HG03175 (cell line): ENCODE measurements at regions not wholly inside any gene's neighbourhood (a gene's known extent, or its start where the extent isn't known, plus 50 kb on each side); places are given as distances from the start of the nearest gene placed in this dataset.
"Not testable (repeated sequence)": the region's sequence is repeated elsewhere in the genome, so short reads cannot be mapped to it uniquely, and the experiment has no call there.

Experiments used
- ATAC-seq: cut with Tn5 transposase; IDR thresholded peaks from one replicate; pipeline ENCODE4 v1.9.1; 2021; ENCODE audit warnings: mild to moderate bottlenecking, moderate library complexity; ENCODE audit not compliant: unreplicated experiment

DNA sequence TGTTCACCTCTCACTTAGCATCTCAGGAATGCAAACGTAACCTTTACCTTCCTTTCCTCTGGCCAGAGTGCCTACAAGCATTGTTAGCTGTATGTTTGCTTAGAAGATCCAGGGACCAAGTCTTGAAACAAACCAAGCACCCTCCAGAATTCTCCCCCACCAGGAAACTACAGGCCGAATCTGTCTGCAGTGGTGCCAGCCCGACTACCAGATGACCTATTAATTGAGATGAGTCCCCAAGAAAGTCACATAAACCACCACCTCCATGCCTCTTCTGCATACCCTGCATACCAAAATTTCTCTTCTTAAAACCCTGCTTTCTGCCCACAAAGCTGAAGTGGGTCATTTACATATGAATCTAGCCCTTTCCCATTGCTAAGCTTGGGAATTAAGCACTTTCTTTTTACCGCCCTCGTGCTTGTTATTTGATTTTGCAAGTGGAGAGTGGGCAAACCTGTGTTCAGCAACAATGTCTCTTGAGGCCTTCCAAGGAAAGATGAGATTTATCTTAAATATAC lies 1239.1 kb downstream of the CDH12 start:
- ATAC-seq: no peak

DNA sequence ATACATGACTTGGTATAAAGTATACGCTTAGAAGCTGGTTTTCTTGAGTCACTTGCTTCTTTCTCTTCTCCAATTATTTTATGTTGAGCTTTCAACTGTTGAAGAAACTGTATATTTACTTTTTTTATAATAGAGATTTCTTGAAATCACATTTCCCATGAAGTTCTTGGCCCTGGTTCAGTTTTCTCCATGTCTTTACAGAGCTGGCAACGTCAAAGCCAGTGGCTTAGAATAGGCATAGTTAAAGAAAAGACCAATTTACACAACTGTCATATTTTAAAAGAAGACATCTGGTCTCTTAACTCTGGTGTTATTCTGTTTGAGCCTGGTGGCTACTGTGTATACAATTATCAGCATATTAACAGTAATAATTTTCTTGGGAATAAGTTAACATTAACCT lies 1249.3 kb downstream of the CDH12 start:
- ATAC-seq: no peak

DNA sequence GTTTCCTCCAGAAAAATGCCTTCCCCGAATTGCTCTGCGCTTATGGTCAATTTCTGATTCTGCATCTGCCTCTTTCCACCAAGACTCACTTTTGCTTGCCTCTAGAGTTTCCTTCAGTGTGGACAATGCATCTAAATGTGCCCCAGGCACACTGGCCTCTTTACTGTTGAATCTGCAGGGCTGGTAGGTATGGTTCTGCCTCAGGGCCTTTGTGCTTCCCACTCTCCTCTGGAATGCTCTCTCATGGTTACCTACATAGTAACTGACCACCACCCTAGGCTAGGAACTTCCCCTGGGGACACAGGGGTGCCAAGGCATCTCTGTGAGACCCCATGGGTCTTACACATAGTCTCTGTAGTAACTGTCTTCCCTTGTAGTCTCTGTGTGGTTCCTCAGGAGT lies 1258.6 kb downstream of the CDH12 start:
- ATAC-seq: no peak

DNA sequence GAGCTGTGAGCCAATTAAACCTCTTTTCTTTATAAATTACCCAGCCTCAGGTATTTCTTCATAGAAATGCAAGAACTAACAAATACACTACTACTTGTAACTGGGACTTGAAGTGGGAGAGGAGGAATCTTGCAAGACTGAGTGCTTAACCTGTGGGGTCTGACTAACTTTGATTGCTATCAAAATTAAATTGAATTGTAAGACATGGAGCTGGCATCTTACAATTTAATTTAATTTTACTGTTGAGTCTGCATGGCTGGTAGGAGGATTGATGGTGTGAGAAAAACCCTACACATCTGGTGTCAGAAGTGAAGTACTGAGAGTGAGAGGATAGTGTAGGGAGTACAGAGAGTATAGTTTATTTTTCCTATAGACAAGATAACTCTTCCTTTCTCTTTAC lies 1259.9 kb downstream of the CDH12 start:
- ATAC-seq: no peak

DNA sequence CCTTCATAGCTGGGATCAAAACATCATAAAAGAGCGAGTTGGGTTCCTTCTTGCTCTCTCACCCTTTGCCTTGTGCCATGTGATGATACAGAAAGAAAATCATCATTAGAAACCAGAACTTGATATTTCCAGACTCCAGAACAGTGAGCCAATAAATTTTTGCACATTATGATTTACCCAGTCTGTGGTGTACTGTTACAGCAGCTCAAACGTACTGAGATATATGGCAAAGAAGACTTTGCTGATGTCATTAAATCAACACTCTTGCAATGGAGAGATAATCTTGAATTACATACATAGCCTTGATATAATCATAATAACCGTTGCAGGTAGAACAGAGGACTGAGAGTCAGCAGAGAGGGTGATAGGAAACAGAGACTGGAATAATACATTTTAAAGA lies 1271.6 kb downstream of the CDH12 start:
- ATAC-seq: no peak

DNA sequence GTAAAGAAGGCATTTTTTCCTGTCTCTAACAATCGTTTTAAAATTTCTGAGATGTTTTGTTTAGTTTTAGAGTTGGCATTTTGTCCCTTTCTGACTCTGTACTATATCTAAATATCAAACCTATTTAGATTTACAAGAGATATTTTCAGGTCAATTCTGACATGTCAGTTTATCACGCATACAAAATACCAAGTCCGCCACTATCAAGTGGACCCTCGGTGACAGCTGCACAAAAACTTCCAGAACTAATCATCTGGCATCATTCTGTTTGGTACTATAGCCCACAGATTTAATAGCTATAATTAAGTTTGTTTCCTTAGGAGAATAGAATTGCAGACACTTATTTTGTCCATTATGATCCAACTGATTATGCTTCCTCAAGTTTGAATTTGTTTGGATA lies 1278.2 kb downstream of the CDH12 start:
- ATAC-seq: no peak

DNA sequence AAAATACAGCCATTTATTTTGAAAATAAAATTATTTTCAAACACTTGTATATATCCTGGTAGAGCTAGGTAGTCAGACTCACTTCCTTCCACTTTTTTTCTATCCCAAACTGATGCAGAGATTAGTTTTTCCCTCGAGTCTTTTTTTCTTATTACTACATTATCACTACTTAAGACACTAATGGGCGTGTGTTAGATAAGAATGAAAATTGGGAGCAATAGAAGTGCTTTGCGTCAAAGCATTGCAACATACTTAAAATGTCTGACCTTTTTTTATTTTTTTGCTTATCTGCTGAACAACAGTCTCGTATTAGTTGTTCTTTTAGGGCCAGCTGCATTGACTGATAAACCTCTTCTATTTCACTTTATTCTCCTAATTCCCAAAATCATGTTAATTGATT lies 1278.7 kb downstream of the CDH12 start:
- ATAC-seq: no peak

DNA sequence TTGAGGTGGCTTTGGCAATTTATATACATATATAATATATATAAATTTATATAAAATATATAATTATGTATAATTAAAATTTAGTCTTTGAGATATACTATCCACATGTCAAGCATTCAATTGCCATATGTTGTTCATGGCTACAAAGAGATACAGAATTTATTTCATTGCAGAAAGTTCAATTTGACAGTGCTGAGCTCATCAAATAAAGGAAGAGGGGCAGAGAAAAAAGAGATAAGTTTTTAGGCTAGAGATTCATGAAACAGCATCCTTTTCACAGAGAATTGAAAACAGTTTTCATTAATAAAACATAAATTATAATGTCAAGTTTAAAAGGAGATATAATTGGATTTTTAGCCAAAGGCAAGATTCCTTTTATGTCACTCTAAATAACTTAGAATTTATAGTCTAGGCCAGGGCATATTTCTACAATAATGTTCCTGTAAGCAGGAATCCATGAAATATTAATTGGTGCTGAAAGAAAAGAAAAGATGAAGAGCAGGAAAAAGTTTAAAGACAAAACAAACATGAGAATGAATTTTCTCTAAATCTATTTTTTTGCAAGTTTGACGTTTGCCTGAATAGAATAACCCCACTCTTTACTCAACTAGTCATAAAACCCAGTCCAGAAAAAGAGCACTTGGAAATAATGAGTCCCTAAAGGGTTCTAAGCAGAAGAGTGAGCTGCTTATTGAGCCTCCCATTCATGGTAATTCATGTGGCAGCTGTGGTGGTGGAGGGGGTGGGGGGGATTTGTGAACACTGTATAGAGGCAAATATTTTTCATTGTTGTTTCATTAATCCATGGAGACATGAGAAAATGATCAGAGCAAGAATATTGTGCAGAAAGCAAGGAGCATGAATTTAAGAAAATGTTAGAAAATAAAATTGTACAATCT lies 1279.5 kb downstream of the CDH12 start:
- no peak for ATAC-seq

DNA sequence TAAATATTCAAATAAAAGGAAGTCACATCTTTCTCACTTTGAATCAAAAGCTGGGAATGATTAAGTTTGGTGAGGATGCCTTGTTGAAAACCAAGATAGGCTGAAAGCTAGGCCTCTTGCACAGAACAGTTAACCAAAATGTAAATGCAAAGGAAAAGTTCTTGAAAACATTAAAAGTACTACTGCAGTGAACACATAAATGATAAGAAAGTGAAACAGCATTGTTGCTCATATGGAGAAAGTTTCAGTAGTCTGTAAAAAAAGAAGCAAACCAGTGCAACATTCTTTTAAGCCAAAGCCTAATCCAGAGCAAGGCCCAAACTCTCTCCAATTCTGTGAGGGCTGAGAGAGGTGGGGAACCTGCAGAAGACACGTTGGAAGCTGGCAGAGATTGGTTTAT lies 1281.9 kb downstream of the CDH12 start:
- ATAC-seq: not testable (repeated sequence)

DNA sequence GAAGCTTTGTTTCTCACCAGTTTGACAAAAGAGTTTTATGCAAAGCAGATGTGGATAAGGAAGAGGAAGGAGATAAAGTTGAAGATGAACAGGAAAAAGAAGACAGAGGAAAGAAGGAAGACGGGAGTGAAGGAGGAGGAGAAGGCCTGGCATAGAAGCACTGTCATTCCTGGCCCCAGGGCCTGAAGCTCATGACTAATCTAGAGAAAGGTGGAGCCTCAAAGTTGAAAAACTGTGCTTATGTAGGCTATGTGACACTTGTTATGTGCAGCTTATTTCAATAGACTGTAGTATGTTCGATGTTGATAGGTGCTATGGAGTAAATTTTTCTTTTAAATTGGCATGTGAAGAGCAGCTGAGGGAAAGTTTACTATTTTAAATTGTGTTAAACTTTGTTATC lies 1294.0 kb downstream of the CDH12 start:
- not testable (repeated sequence) for ATAC-seq

DNA sequence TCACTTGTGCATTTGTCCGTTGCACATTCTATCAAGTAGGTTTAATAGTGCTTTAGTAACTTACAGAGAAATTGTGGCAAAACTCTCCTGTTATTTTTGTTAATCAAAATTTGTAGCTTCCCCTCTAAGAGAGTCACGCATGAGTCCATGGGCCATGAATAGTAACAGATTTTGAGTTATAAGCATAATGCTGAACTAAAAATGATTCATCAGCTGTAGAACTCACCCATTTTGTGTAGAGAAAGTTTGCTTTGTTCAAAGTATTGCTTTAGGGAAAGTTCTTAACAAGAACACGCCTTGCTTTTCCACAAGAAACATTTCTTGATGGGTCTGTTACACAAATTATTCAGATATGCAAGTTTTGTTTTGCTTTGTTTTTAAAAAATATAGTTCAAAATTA lies 1300.9 kb downstream of the CDH12 start:
- not testable (repeated sequence) for ATAC-seq

DNA sequence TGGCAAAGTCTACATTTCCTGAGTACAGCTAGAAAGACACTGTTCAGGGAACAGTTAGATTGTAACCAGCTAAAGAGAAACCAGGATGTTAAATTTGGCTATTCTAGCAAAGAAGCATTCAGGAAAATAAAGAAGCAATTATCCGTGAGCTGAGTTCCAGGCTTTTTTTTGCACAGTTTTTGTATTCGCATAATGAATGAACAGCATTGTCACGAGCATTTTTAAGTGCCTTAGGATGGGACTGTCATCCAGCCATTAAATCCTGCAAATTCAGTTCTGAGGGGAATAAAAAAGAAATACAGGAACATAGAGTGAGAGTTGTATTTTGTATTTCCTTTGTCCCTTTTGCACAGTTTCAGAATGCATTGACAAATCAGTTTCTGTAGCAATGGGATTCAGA lies 1302.2 kb downstream of the CDH12 start:
- not testable (repeated sequence) for ATAC-seq

DNA sequence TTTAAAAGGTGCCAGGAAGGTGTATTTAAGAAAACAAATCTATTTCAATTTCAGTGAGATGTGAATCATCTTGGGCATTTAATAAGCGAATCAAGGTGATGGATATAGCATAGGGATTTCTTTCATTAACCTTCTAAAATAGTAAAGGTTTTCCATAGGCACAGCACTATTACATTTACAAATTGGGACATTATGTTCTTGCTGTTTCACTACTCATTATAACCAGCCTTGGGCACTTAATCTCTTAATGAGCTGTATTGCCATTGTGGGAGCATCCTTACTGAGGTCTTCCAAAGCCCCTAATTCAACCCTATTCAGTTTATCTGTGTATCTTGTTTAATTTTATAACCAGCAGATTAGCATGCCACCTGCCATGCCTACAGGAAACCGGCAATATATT lies 1305.5 kb downstream of the CDH12 start:
- ATAC-seq: not testable (repeated sequence)

DNA sequence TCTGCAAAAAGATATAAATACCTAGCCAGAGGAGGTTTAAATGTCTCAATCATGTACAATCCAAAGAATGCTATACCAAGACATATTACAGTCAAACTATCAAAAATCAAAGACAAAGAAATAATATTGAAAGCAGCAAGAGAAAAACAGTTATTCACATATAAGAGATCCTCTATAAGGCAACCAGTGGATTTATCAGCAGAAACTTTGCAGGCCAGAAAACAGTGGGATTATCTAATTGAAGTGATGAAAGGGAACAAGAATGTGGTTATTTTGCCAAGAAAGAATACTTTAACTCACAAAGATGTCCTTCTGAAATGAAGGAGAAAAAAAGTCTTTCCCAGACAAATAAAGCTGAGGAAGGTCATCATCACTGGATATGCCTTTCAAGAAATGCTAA lies 1318.0 kb downstream of the CDH12 start:
- ATAC-seq: not testable (repeated sequence)

DNA sequence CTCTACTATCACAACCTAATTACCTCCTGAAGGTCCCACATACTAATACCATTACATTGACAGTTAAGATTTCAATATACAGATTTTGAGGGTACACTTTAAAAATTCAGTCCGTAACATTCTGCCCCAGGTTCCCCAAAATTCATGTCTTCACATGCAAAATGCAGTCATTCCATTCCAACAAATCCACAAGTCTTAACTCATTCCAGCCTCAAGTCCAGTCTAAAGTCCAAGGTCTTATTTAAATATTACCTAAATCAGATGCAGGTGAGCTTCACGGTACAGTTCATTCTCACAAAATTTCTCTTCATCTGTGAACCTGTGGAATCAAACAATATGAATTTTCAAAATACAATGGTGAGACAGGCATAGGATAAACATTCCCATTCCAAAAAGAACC lies 1332.0 kb downstream of the CDH12 start:
- ATAC-seq: not testable (repeated sequence)

DNA sequence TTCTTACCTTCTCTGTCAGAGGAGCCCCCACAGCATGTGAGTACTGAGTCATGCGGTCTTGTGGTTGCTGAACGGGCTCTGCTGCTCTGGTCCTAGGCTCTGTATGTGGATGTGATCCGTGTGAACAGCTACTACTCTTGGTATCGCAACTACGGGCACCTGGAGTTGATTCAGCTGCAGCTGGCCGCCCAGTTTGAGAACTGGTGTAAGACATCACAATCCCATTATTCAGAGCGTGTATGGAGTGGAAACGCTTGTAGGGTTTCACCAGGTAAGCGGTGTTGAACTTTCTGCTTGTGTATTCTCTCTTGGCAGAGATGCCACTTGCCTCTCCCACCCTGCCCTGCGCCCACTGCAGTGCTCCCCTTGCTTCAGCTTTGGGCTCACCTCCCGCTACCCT lies 1356.2 kb downstream of the CDH12 start:
- not testable (repeated sequence) for ATAC-seq

DNA sequence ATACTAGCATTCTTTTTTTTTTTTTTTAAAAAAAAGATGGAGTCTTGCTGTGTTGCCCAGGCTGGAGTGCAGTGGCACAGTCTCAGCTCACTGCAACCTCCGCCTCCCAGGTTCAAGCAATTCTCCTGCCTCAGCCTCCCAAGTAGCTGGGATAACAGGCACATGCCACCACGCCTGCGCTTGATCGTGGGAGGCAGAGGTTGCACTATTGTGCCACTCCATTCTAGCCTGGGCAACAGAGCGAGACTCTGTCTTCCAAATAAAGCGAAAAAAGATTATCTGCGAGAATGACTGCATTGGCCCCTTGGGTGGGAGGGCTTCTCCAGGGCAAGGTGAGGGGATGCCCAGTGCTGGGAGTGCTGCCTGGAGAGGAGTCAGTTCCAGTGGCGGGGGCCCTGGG lies 1357.1 kb downstream of the CDH12 start:
- not testable (repeated sequence) for ATAC-seq

DNA sequence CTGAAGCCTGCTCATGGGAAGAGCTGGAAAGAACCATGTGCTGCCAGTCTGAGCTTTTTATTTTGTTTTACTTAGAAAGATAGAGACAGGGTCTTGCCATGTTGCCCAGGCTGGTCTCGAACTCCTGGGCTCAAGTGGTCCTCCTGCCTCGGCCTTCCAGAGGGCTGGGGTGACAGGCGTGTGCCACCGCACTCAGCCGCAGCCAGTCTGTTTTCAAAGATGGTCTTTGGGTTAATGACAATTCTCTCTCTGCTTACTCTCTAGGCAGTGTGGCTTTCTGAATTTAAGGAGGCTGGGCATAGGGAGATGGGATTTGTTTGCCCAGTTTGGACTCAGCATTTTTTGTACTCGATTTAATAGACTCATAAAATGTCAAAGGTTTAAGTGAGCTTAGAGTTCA lies 1357.9 kb downstream of the CDH12 start:
- ATAC-seq: not testable (repeated sequence)

DNA sequence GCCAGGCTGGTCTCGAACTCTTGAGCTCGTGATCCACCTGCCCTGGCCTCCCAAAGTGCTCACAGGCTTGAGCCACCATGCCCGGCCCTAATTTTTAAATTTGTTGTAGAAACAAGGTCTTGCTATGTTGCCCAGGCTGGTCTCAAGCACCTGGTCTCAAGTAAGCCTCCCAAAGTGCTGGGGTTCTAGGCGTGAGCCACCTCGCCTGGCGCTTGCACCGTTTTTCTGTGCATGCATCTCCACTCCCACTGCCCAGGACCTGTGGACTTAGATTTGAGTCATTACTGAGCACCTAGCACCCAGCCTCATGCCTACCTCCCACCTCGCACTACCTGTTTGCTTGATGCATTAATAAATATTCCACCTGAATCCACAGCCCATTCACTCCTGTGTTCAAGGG lies 1359.1 kb downstream of the CDH12 start:
- not testable (repeated sequence) for ATAC-seq

DNA sequence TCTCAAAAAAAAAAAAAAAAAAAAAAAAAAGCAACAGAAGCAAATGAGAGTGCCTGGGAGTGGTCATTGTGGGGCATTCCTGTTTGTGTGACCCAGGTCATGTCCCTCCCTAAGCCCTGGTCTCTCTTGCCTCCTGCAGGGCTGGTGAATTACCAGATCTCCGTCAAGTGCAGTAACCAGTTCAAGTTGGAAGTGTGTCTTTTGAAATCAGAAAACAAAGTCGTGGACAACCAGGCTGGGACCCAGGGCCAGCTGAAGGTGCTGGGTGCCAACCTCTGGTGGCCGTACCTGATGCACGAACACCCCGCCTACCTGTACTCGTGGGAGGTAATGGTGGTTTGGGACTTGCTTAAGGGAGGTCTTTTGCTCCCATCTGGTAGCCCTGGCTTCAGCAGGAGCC lies 1362.0 kb downstream of the CDH12 start:
- ATAC-seq: not testable (repeated sequence)

DNA sequence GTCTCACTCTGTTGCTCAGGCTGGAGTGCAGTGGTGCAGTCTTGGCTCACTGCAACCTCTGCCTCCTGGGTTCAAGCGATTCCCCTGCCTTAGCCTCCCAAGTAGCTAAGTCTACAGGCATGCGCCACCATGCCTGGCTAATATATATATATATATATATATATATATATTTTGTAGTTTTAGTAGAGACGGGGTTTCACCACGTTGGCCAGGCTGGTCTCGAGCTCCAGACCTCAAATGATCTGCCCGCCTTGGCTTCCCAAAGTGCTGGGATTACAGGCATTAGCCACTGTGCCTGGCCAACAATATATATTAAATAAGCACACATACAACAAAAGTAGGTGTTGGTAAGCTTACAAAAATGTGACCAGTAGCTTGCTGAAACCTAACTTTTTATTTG lies 1364.3 kb downstream of the CDH12 start:
- not testable (repeated sequence) for ATAC-seq

DNA sequence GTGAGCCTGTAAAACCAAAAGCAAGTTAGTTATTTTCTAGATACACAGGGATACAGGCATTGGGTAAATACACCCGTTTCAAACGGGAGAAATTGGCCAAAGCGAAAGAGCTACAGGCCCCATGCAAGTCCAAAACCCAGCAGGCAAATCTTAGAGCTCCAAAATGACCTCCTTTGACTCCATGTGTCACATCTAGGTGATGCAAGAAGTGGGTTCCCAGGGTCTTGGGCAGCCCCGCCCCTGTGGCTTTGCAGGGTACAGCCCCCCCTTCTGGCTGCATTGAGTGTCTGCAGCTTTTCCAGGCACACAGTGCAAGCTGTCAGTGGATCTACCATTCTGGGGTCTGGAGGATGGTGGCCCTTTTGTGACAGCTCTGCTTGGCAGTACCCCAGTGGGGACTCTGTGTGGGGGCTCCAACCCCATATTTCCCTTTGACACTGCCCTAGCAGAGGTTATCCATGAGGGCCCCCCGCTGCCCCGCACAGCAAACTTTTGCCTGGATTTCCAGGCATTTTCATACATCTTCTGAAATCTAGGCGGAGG lies 1367.6 kb downstream of the CDH12 start:
- not testable (repeated sequence) for ATAC-seq
